OCI-LY1 (cell line): ENCODE measurements at regions not wholly inside any gene's neighbourhood (a gene's known extent, or its start where the extent isn't known, plus 50 kb on each side); places are given as distances from the start of the nearest gene placed in this dataset.

Experiments used
- H2AFZ ChIP-seq: fragments of 200-600 bp; sonication (generic), shearing (Covaris generic); 2 replicates; pipeline ENCODE4 v1.6.0; 2014; ENCODE audit warnings: antibody characterized with exemption, mild to moderate bottlenecking, low read length
- H3F3A ChIP-seq: fragments of 200-600 bp; sonication (generic), shearing (Covaris generic); 2 replicates; pipeline ENCODE4 v1.6.0; 2014; ENCODE audit warnings: mild to moderate bottlenecking, antibody characterized with exemption, low read length, moderate library complexity; ENCODE audit not compliant: insufficient read depth
- H3K27ac ChIP-seq: fragments of 200-600 bp; sonication (generic); 2 replicates; pipeline ENCODE4 v1.5.1; 2014; ENCODE audit warnings: low read length, mixed run types, mild to moderate bottlenecking, low read depth; ENCODE audit not compliant: poor library complexity, severe bottlenecking
- H3K27me3 ChIP-seq: fragments of 200-600 bp; sonication (generic); 2 replicates; pipeline ENCODE4 v1.6.0; 2014; ENCODE audit warnings: antibody characterized with exemption, mild to moderate bottlenecking, low read length, moderate library complexity; ENCODE audit not compliant: insufficient read depth
- H3K36me3 ChIP-seq: fragments of 200-600 bp; sonication (generic); 2 replicates; pipeline ENCODE4 v1.6.1; 2014; ENCODE audit warnings: mild to moderate bottlenecking, antibody characterized with exemption, low read length, moderate library complexity, mixed read lengths; ENCODE audit not compliant: insufficient read depth
- H3K4me1 ChIP-seq: fragments of 200-600 bp; sonication (generic); 2 replicates; pipeline ENCODE4 v1.5.1; 2014; ENCODE audit warnings: mild to moderate bottlenecking, low read length, moderate library complexity; ENCODE audit not compliant: insufficient read depth, severe bottlenecking
- H3K4me2 ChIP-seq: fragments of 200-600 bp; sonication (generic), shearing (Covaris generic); 2 replicates; pipeline ENCODE4 v1.6.1; 2014; ENCODE audit warnings: low read length
- H3K4me3 ChIP-seq: fragments of 200-600 bp; sonication (generic); 2 replicates; pipeline ENCODE4 v1.5.1; 2014; ENCODE audit warnings: low read length, low read depth, mild to moderate bottlenecking, mixed read lengths; ENCODE audit not compliant: poor library complexity, severe bottlenecking
- H3K79me2 ChIP-seq: fragments of 200-600 bp; shearing (Covaris generic); 2 replicates; pipeline ENCODE4 v1.6.1; 2016; ENCODE audit warnings: mixed run types, low read length, mixed read lengths; ENCODE audit not compliant: insufficient read depth
- H3K9ac ChIP-seq: fragments of 200-600 bp; sonication (generic), shearing (Covaris generic); 2 replicates; pipeline ENCODE4 v1.6.1; 2014; ENCODE audit warnings: mild to moderate bottlenecking, low read length, mixed read lengths
- H3K9me2 ChIP-seq: fragments of 200-600 bp; sonication (generic), shearing (Covaris generic); 2 replicates; pipeline ENCODE4 v1.6.1; 2014; ENCODE audit warnings: low read depth, mild to moderate bottlenecking, low read length, mixed read lengths
- H3K9me3 ChIP-seq: fragments of 200-600 bp; shearing (Covaris generic); 2 replicates; pipeline ENCODE4 v1.6.1; 2014; ENCODE audit warnings: low read length, mixed read lengths
- H4K20me1 ChIP-seq: fragments of 200-600 bp; sonication (generic), shearing (Covaris generic); 2 replicates; pipeline ENCODE4 v1.6.0; 2016; ENCODE audit warnings: mild to moderate bottlenecking, low read length; ENCODE audit not compliant: insufficient read depth
- CTCF ChIP-seq: fragments of 200-600 bp; sonication (generic), shearing (Covaris generic); IDR thresholded peaks from 2 replicates; pipeline ENCODE4 v1.5.1; 2017; ENCODE audit warnings: mild to moderate bottlenecking, antibody characterized with exemption, low read length, moderate library complexity, mixed read lengths
- EZH2 ChIP-seq: fragments of 200-600 bp; sonication (generic), shearing (Covaris generic); IDR thresholded peaks from 2 replicates; pipeline ENCODE4 v1.8.0; 2017; ENCODE audit warnings: borderline replicate concordance, mixed run types, mild to moderate bottlenecking, antibody characterized with exemption, low read length, moderate library complexity, mixed read lengths

DNA sequence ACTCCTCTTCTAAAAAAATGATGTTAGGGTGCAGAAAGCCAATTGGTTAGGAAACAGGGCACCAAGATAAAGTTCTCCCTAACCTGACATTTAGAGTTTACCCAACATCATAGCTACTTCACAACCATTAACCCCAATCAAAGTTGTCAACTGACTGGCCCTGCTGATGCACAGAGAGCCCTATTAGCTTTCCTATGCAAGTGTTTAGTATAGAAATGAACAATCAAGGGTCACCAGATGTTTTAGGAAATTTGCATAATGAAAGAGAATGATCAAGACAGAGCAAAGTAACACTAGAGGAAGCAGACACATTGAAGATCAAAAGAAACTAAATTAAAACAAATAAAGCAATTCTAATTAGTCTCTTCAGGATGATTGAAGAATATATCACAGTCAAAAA lies 64.2 kb upstream of the DCC start:
- Histone ChIP-seq H3K79me2 (no peaks in the 10 kb centered on the region), H3K27me3 (no peaks in the 10 kb centered on the region), H3K9me3 (no peaks in the 10 kb centered on the region), H2AFZ (no peak overlapping the region), H3K27ac (no peak overlapping the region), H3F3A (no peaks in the 10 kb centered on the region), H3K9ac (no peak overlapping the region), H3K36me3 (no peaks in the 10 kb centered on the region), H3K4me1 (no peaks in the 10 kb centered on the region), H4K20me1 (no peaks in the 10 kb centered on the region), H3K4me3 (no peak overlapping the region), H3K4me2 (no peak overlapping the region), H3K9me2 (no peaks in the 10 kb centered on the region)
- TF ChIP-seq EZH2 (no peak), CTCF (no peak)

- Histone ChIP-seq H3K9me3 (no peaks in the 10 kb centered on the region), H3K4me3 (no peak overlapping the region), H3K79me2 (no peaks in the 10 kb centered on the region), H3K9me2 (no peaks in the 10 kb centered on the region), H3K27me3 (no peaks in the 10 kb centered on the region), H3F3A (no peaks in the 10 kb centered on the region), H3K4me2 (no peak overlapping the region), H3K9ac (no peak overlapping the region), H3K4me1 (no peaks in the 10 kb centered on the region), H3K27ac (no peak overlapping the region), H4K20me1 (no peaks in the 10 kb centered on the region), H2AFZ (no peak overlapping the region), H3K36me3 (no peaks in the 10 kb centered on the region)
- no peak for TF ChIP-seq CTCF
- no peak for TF ChIP-seq EZH2
These were observed 62.2 kb upstream of the DCC start for GRCh38 chr18:52277785-52278184.

GRCh38 chr18:52278191-52278590 lies 61.8 kb upstream of the DCC start:
- no peaks in the 10 kb centered on the region for H3K9me3 ChIP-seq
- H3K27ac ChIP-seq, result no peak overlapping the region
- H3K4me2 ChIP-seq, result no peak overlapping the region
- no peak for TF ChIP-seq CTCF
- no peak for TF ChIP-seq EZH2
- no peak overlapping the region for H3K9ac ChIP-seq
- H3K4me3 ChIP-seq, result no peak overlapping the region
- H3K79me2 ChIP-seq, result no peaks in the 10 kb centered on the region
- no peaks in the 10 kb centered on the region for H3K4me1 ChIP-seq
- no peaks in the 10 kb centered on the region for H3F3A ChIP-seq
- H4K20me1 ChIP-seq, result no peaks in the 10 kb centered on the region
- H3K9me2 ChIP-seq, result no peaks in the 10 kb centered on the region
- H3K36me3 ChIP-seq, result no peaks in the 10 kb centered on the region
- no peak overlapping the region for H2AFZ ChIP-seq
- no peaks in the 10 kb centered on the region for H3K27me3 ChIP-seq
